ENCODE measurements at regions not wholly inside any gene's neighbourhood (a gene's known extent, or its start where the extent isn't known, plus 50 kb on each side); places are given as distances from the start of the nearest gene placed in this dataset.

DNA sequence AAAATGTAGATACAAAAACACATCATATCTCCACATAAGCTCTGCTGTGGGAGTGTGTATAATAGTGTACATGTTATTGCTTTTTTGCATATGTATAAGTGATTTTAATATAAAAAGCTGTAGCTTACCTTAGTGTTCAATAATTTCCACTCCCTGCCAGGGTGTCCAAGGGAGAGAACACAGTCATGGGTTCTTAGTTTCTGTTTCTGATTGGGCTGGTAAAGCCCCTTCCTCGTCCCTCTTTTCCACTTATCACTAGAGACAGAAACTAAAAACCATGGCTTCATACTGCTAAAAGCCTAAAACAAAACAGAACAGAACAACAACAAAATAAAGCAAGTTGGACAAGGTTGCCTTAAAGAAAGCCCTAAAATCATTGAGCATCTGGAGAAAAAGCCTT, 74.4 kb upstream of the S1PR3 start:
- H4K91ac ChIP-seq (replicated peaks; ENCODE audit: insufficient read length, low read length) = no peak overlapping the region
- no peaks in the 10 kb centered on the region for H4K20me1 ChIP-seq (replicated peaks in 1 of 2; ENCODE audit: control insufficient read depth in 1 of 2, insufficient read depth in 2 of 2, low read length in 2 of 2)
- H2BK15ac ChIP-seq (ENCODE audit: low read length) = no peak overlapping the region
- H3K18ac ChIP-seq (ENCODE audit: extremely low read depth, low read length) = no peak overlapping the region
- H3K56ac ChIP-seq (replicated peaks; ENCODE audit: insufficient read length, low read depth, low read length) = no peak overlapping the region
- H2AK5ac ChIP-seq (ENCODE audit: low read depth, low read length) = no peak overlapping the region
- H3K9ac ChIP-seq (replicated peaks in 1 of 4; ENCODE audit: extremely low read depth in 1 of 4, low read depth in 3 of 4, low read length in 3 of 4) = no peak overlapping the region
- H3K79me2 ChIP-seq (ENCODE audit: control insufficient read depth in 1 of 2, insufficient read depth in 2 of 2, low read length in 2 of 2) = no peaks in the 10 kb centered on the region
- ChIA-PET CTCF (ENCODE audit: partially characterized antibody) (interaction anchor here (1.1 to 2.2 kb wide), 2 partner anchors 14 to 125 kb away, joined by 3 to 5 read pairs; no protein-coding TSS in a partner anchor), POLR2A (ENCODE audit: partially characterized antibody) (no interaction called here)
- H3K36me3 ChIP-seq (ENCODE audit: control insufficient read depth in 2 of 4, insufficient read depth in 4 of 4, low read length in 3 of 4) = no peaks in the 10 kb centered on the region
- H2BK120ac ChIP-seq (replicated peaks; ENCODE audit: low read depth, low read length) = no peak overlapping the region
- H3K27ac ChIP-seq (ENCODE audit: low read depth, low read length) = no peak overlapping the region
- WGBS, 2 experiments (ENCODE audit: extremely low coverage in 1 of 2, insufficient coverage in 1 of 2, insufficient read length in 1 of 2, insufficient replicate concordance in 2 of 2, low coverage in 1 of 2, low lambda C conversion rate in 2 of 2, missing lambda C conversion rate in 1 of 2) = 11% methylated on average over 1 of the region's 1 CpG; no CpG with 5 or more reads in 1 of the 2 experiments
- H3K4me2 ChIP-seq (ENCODE audit: insufficient read depth in 1 of 2, low read depth in 2 of 2, low read length in 2 of 2) = no peak overlapping the region
- H3K9me3 ChIP-seq (ENCODE audit: insufficient read depth in 2 of 2, low read depth in 1 of 2, low read length in 1 of 2) = peaks cover 11 to 19% of the 10 kb centered on the region in 2 experiments
- H3K4me1 ChIP-seq (replicated peaks in 1 of 4; ENCODE audit: control insufficient read depth in 3 of 4, insufficient read depth in 4 of 4, low read length in 3 of 4) = no peaks in the 10 kb centered on the region
- H3K23me2 ChIP-seq (ENCODE audit: low read depth, low read length) = no peaks in the 10 kb centered on the region
- FAIRE-seq (no peak), DNase-seq (ENCODE audit: low read depth in 1 of 2, low spot score in 2 of 2) (no peak)
- no peak overlapping the region for H3K4ac ChIP-seq (replicated peaks; ENCODE audit: insufficient read length, low read depth, low read length)
- H2BK12ac ChIP-seq (ENCODE audit: low read depth, low read length) = no peak overlapping the region
- no peaks in the 10 kb centered on the region for H3K79me1 ChIP-seq (ENCODE audit: low read depth, low read length)
- no peak overlapping the region for H2BK20ac ChIP-seq (ENCODE audit: low read length)
- H2AFZ ChIP-seq (ENCODE audit: low read length) = no peak overlapping the region
- H2BK5ac ChIP-seq (ENCODE audit: low read depth, low read length) = no peak overlapping the region
- H3K4me3 ChIP-seq (ENCODE audit: extremely low read depth in 1 of 4, insufficient read depth in 2 of 4, low read depth in 3 of 4, low read length in 4 of 4) = no peak overlapping the region
- H4K8ac ChIP-seq (ENCODE audit: extremely low read depth, insufficient read depth, low read length) = no peak overlapping the region
- H4K5ac ChIP-seq (ENCODE audit: insufficient read length, low read depth, low read length) = no peak overlapping the region
- H3K23ac ChIP-seq (ENCODE audit: insufficient read length) = no peak overlapping the region
- no peaks in the 10 kb centered on the region for H3K27me3 ChIP-seq (replicated peaks in 1 of 4; ENCODE audit: control insufficient read depth in 3 of 4, extremely low read depth in 1 of 4, insufficient read depth in 3 of 4, low read length in 3 of 4)
- no peak overlapping the region for H3K14ac ChIP-seq (ENCODE audit: insufficient read length)
- no peak for TF ChIP-seq PHF8 (conservative IDR thresholded peaks at IDR 0.05; ENCODE audit: low read depth, low read length)
- TF ChIP-seq SP1 (IDR thresholded peaks at IDR 0.05; ENCODE audit: low read depth, low read length) = no peak
- no peak for TF ChIP-seq RAD21 (IDR thresholded peaks at IDR 0.05 in 1 of 2, conservative IDR thresholded peaks at IDR 0.05 in 1 of 2; ENCODE audit: low read depth in 2 of 2, low read length in 2 of 2)
- no peak for TF ChIP-seq SP4 (IDR thresholded peaks at IDR 0.05; ENCODE audit: low read length)
- TF ChIP-seq USF2 (IDR thresholded peaks at IDR 0.05; ENCODE audit: low read length) = no peak
- no peak for TF ChIP-seq TCF12 (IDR thresholded peaks at IDR 0.05; ENCODE audit: low read depth, low read length)
- no peak for TF ChIP-seq SP2 (IDR thresholded peaks at IDR 0.05; ENCODE audit: low read length)
- no peak for TF ChIP-seq KDM5A (IDR thresholded peaks at IDR 0.05; ENCODE audit: low read length)
- TF ChIP-seq ATF2 (IDR thresholded peaks at IDR 0.05; ENCODE audit: low read length) = no peak
- no peak for TF ChIP-seq CTBP2 (IDR thresholded peaks at IDR 0.05; ENCODE audit: borderline replicate concordance, insufficient read depth, insufficient read length, low read length)
- no peak for TF ChIP-seq RXRA (IDR thresholded peaks at IDR 0.05; ENCODE audit: insufficient read depth, low read depth, low read length)
- no peak for TF ChIP-seq ASH2L (IDR thresholded peaks at IDR 0.05; ENCODE audit: low read length)

Data from H1 (cell line).